Aorta (tissue), 5 donors: ENCODE measurements at regions not wholly inside any gene's neighbourhood (a gene's known extent, or its start where the extent isn't known, plus 50 kb on each side); places are given as distances from the start of the nearest gene placed in this dataset.

Experiments used
- ATAC-seq: fragments of 200-7000 bp; cut with Tn5 transposase; one replicate; pipeline ENCODE4 v1.9.1; 2022; ENCODE audit warnings: moderate library complexity; ENCODE audit not compliant: low FRiP score
- DNase-seq, 2 donors: peaks; one replicate each; pipeline ENCODE4 v3.0.0-alpha.2; 2020
- H3K27ac ChIP-seq, 2 donors: one replicate each; pipeline ENCODE4 v1.5.1; 2013; ENCODE audit warnings: low read length in 2 of 2, mild to moderate bottlenecking in 2 of 2, moderate library complexity in 2 of 2, control low read depth in 1 of 2, inconsistent platforms in 1 of 2, low read depth in 1 of 2
- H3K27me3 ChIP-seq, 2 donors: one replicate each; pipeline ENCODE4 v1.6.1; 2013; ENCODE audit warnings: control low read depth in 1 of 2, low read length in 1 of 2, mild to moderate bottlenecking in 1 of 2, moderate library complexity in 1 of 2; ENCODE audit not compliant: insufficient read depth in 2 of 2, control insufficient read depth in 1 of 2
- H3K36me3 ChIP-seq, 2 donors: one replicate each; pipeline ENCODE4 v1.6.1; 2013; ENCODE audit warnings: control low read depth in 1 of 2, low read length in 1 of 2, mild to moderate bottlenecking in 1 of 2; ENCODE audit not compliant: insufficient read depth in 2 of 2, control insufficient read depth in 1 of 2
- H3K4me1 ChIP-seq, 2 donors: one replicate each; pipeline ENCODE4 v1.6.1; 2013; ENCODE audit warnings: low read length in 2 of 2, control low read depth in 1 of 2, mild to moderate bottlenecking in 1 of 2, moderate library complexity in 1 of 2; ENCODE audit not compliant: insufficient read depth in 2 of 2, control insufficient read depth in 1 of 2
- H3K4me3 ChIP-seq, 2 donors: one replicate each; pipeline ENCODE4 v1.5.1; 2013; ENCODE audit warnings: low read length in 2 of 2, control low read depth in 1 of 2, mild to moderate bottlenecking in 1 of 2
- H3K9me3 ChIP-seq: one replicate; pipeline ENCODE4 v1.6.1; 2013; ENCODE audit warnings: mild to moderate bottlenecking, low read length; ENCODE audit not compliant: control insufficient read depth
- WGBS, 2 donors: extraction: QIAGEN DNeasy Blood & Tissue Kit; methylation state at CpG; one replicate each; pipeline ENCODE4 v1.1.7; 2013; 5-methylcytosine and 5-hydroxymethylcytosine counted together
- intact Hi-C, 2 donors: fragments of 100-400 bp; cut with DNase I; formaldehyde crosslinking; loops; one replicate each; pipeline versions ENCODE4 v1.14.2 to v1.15.0; 2022
- donor health status: healthy with polysubstance abuse.
- donor health status: Bipolar disorder and iron deficiency.
- donor health status: DM: no; HTN: no; CAD: no.
- donor health status: DM: no; HTN: no; CAD: no.
- donor health status: DM: yes; HTN: yes; CAD: no.

GRCh38 chr10:71161425-71161824 is 50.9 kb upstream of the UNC5B start:
- H3K27me3 ChIP-seq: peaks cover 0 to 1% of the 10 kb centered on the region in 2 donors
- DNase-seq (no peak), ATAC-seq (no peak)
- H3K4me1 ChIP-seq: peaks cover 0 to 2% of the 10 kb centered on the region in 2 donors
- no peak overlapping the region for H3K27ac ChIP-seq
- intact Hi-C loops: no loop called here
- no peaks in the 10 kb centered on the region for H3K36me3 ChIP-seq
- no peak overlapping the region for H3K4me3 ChIP-seq
- 79% methylated on average over 4 of the region's 4 CpGs for WGBS, 2 donors
- H3K9me3 ChIP-seq: peaks cover 2% of the 10 kb centered on the region
